HG02870 (cell line): ENCODE measurements at regions not wholly inside any gene's neighbourhood (a gene's known extent, or its start where the extent isn't known, plus 50 kb on each side); places are given as distances from the start of the nearest gene placed in this dataset.
"Not testable (repeated sequence)": the region's sequence is repeated elsewhere in the genome, so short reads cannot be mapped to it uniquely, and the experiment has no call there.

Experiments used
- ATAC-seq: cut with Tn5 transposase; IDR thresholded peaks from one replicate; pipeline ENCODE4 v1.9.1; 2021; ENCODE audit warnings: mild to moderate bottlenecking, moderate library complexity; ENCODE audit not compliant: unreplicated experiment

GRCh38 chr21:14620152-14620551, 74.0 kb upstream of the SAMSN1 start:
- no peak for ATAC-seq

DNA sequence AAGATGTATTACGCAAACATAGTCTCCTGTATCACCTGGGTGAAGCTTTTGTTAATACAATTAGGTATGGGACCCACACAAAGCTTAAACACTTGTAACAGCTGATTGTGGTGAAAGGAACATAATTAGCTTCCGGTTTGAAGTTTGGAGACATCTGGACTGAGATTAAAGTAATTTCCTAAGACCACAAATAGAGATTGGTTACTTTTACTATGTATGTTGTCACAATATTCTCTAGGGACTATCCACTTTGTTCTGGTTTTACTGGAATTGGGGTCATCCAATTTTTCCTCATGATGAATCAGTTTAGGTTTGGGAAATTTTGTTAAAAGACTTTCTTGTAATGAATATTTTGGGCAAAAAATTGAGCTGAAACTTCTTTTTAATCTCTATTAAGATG, 71.8 kb upstream of the SAMSN1 start:
- ATAC-seq = no peak

DNA sequence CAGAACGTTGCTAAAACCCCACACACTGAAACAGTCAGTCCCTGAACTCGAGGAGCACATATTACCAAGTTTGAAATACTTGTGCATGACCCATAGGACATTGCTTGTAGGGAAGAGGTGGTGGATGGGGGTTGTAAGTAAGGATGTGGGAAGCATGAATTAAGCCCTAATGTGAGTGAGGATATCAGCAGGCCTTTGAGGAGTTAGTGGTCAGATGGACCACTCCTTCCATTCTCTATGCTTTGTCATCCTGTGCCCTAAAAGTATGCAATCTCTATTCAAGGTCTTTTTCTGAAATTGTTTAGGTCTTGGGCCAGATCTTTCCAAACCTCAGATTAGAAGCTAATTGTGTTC, 70.9 kb upstream of the SAMSN1 start:
- no peak for ATAC-seq

DNA sequence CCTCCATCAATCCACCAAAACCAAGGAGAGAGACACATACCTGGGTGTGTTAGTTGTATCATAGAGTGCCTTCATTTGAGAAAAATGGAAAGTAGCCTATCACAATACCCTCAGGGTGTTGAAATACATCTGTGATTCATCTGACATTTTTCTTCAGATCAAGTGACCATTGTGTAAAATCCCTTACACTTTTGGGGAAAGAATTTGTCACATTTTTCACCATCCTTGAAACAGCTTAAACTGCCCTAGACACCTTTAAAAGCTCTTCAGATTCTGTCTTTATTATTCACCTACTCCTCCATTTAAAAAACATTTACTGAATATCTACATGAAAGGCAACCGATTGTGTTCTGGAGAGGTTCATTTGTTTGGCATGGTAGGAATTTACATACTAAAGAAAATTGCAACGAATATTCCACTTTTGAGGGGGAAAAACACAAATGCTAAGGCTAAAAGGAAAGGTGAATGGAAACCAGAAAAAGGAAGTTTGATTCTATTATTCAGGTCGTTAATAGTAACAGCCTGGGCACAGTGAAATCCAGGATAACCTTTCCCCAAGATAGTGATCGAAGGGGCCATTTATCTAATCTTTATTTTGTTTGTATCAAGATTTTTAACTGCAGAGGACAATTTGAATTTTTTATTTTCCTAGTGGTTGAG, 70.4 kb upstream of the SAMSN1 start:
- ATAC-seq = no peak

- no peak for ATAC-seq
Observed at GRCh38 chr21:14615359-14615974, 69.4 kb upstream of the SAMSN1 start.

GRCh38 chr21:14614287-14614686, 68.2 kb upstream of the SAMSN1 start:
- ATAC-seq = no peak

DNA sequence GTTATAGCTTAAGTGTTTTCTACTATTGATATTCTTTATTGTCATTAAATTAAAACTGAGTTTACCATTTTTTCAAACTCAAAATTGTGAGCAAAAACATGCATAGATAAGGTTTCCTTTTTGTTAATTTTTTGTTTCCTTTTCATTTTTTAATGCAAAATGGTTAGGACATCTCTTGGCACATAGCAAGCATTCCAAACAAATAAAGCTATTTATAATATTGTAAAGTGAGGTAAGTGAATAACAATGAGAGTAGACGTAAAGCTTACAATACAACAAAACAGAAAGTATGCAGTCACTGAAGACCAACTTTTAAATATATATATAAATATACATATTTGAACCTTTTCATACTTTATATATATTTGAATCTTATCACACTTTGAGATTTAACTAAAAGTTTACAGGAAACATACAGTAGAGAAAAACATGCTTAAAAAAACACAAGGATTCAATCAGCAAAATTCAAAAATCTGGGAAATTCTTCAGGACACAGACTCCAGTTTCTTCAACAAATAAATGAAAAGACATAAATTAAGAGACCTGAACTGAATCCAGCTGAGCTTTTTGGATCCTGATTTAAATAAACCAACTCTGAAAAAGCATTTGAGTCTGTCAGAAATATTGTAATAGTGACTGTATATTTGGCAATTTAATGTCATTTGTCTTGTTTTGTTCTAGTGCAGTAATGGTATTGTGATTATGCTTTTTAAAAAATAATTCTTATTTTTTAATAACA, 67.5 kb upstream of the SAMSN1 start:
- no peak for ATAC-seq

- not testable (repeated sequence) for ATAC-seq
Observed at GRCh38 chr21:14610119-14610518, 64.0 kb upstream of the SAMSN1 start.

- ATAC-seq = no peak
Observed at GRCh38 chr21:14609274-14609673, 63.2 kb upstream of the SAMSN1 start.

DNA sequence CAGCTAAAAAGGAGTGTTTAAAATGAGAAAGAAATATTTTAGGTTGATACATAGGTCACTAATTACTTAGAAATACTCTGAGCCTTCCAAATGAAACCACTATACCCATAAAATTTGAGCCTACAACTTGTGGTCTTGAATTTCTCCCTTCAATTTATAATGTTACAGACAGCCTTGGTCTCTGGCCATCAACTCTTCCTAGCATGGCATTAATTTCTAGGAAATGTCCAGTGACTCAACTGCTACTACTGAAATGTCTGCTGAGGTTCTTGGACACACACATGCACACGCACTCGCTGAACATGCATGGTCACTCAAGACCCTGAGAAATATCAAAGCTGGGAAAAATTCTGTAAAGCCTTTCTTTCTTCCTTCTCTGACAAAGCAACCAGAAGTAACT, 61.1 kb upstream of the SAMSN1 start:
- ATAC-seq = no peak

DNA sequence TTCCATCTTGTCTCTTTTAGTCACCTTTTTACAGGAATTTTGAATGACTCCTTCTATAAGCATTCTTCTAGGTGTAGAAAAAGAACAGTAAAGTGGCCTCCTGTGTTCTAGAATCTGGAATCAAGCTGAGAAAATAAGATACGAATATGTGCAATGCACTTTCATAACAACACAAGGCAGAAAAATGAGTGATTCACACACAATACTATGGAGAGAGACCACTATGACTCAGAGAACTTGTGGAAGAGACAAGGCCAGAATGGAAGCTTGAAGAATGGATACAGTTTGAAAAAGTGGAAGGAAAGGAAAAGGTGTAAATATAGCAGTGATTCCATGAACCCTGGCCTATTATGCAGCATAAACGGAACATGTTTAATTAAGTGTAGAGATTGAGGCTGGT, 57.1 kb upstream of the SAMSN1 start:
- ATAC-seq = no peak

- ATAC-seq = no peak
Observed at GRCh38 chr21:14602382-14602958, 56.4 kb upstream of the SAMSN1 start.

DNA sequence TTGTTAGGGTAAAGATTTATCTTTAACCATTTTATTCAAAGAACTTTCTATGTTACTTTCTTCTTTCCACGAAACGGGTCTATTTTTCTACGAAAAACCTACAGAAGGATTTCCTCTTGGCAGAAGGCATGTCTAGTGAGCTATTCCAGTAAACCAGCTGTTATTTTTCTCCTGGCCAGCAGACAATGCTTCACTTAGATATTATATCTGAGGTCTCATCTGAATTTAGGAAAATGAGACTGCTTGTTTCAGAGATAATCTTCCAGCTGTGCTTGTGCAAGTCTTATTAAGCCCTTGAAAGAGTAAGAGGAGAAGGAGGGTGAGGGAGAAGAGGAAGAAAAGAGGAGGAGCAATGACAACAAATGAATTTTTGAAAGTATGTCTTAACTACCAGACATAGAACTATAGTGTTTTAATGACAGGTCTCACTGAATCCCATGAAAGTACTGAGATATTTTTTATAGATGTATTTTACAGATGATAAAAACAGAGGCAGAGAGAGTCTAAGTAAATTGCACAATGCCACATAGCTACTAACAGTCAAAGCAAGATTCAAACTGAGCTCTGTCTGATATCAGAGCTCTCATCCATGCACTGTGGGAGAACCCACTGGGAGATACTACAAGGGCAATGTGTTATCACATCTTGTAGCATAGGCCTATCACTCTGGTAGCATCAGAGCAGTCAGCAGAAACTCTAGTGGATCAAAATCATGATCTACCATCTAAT, 54.6 kb upstream of the SAMSN1 start:
- ATAC-seq = no peak

GRCh38 chr21:14598065-14598464, 52.0 kb upstream of the SAMSN1 start:
- no peak for ATAC-seq
